Activated T-helper 1 cell treated with anti-CD3 and anti-CD28 coated beads, Interleukin-12 subunit alpha, Interleukin-12 subunit beta, Interleukin-2, Interleukin-4 antibody, amounts not matched to agents 30 ng/mL and 10 ng/mL and 1 ng/mL, durations not matched to agents 14 hours and 24 hours and 36 hours (primary cell): ENCODE measurements at regions not wholly inside any gene's neighbourhood (a gene's known extent, or its start where the extent isn't known, plus 50 kb on each side); places are given as distances from the start of the nearest gene placed in this dataset.

Experiments
- DNase-seq: peaks from one replicate; pipeline ENCODE4 v3.0.0; 2021; ENCODE audit warnings: low spot score
- H3K27ac Mint-ChIP-seq: one replicate; pipeline ENCODE4 v1.8.0; 2021; ENCODE audit warnings: mild to moderate bottlenecking, mixed read lengths
- H3K27me3 Mint-ChIP-seq: one replicate; pipeline ENCODE4 v1.8.0; 2022; ENCODE audit warnings: mild to moderate bottlenecking, moderate library complexity, mixed read lengths; ENCODE audit not compliant: insufficient read depth
- H3K36me3 Mint-ChIP-seq: one replicate; pipeline ENCODE4 v1.8.0; 2021; ENCODE audit warnings: low read depth, mixed read lengths
- H3K4me1 Mint-ChIP-seq: one replicate; pipeline ENCODE4 v1.8.0; 2021; ENCODE audit warnings: low read depth, mixed read lengths
- H3K4me3 Mint-ChIP-seq: one replicate; pipeline ENCODE4 v1.8.0; 2021; ENCODE audit warnings: mild to moderate bottlenecking, moderate library complexity, mixed read lengths
- H3K9me3 Mint-ChIP-seq: one replicate; pipeline ENCODE4 v1.8.0; 2021; ENCODE audit warnings: mixed read lengths
- intact Hi-C: fragments of 100-400 bp; cut with micrococcal nuclease; formaldehyde crosslinking; loops from one replicate; pipeline ENCODE4 v1.15.1; 2024

- no peaks in the 10 kb centered on the region for H3K36me3 Mint-ChIP-seq
- H3K27ac Mint-ChIP-seq = no peak overlapping the region
- H3K4me3 Mint-ChIP-seq = no peak overlapping the region
- peaks cover 2% of the 10 kb centered on the region for H3K27me3 Mint-ChIP-seq
- no peaks in the 10 kb centered on the region for H3K9me3 Mint-ChIP-seq
- DNase-seq = peak; percentile 57
- H3K4me1 Mint-ChIP-seq = peaks cover 14% of the 10 kb centered on the region
- intact Hi-C loops = loop anchor here (1.0 kb wide), 1 partner anchor 114 kb away; no protein-coding TSS in a partner anchor
Measured at GRCh38 chr2:60674524-60675165, 81.4 kb upstream of the PAPOLG start.

DNA sequence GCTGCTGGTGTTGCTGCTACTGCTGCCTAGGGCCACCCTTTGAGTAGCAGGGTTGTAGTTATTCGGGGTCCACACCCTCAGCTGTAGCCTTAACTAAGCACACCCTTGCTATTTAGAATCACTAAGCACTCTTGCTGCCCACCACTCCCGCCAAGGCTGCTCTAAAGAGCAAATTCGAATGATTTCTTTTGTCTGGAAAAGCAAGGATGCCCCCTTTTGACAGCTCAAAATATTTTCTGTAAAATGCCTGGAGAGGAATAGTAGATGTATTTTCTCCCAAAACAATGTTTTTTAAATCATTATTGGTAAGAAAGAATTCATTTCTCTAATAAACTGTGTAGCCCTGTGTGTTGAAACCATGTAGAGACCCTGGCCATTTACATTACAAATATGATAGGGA lies 80.8 kb upstream of the PAPOLG start:
- no peaks in the 10 kb centered on the region for H3K9me3 Mint-ChIP-seq
- H3K4me3 Mint-ChIP-seq = no peak overlapping the region
- no peak for DNase-seq
- no peak overlapping the region for H3K27ac Mint-ChIP-seq
- peaks cover 14% of the 10 kb centered on the region for H3K4me1 Mint-ChIP-seq
- intact Hi-C loops = no loop called here
- no peaks in the 10 kb centered on the region for H3K36me3 Mint-ChIP-seq
- peaks cover 6% of the 10 kb centered on the region for H3K27me3 Mint-ChIP-seq

- Mint-ChIP-seq H3K4me3 (no peak overlapping the region), H3K27me3 (peaks cover 6% of the 10 kb centered on the region), H3K4me1 (peaks cover 14% of the 10 kb centered on the region), H3K27ac (no peak overlapping the region), H3K36me3 (no peaks in the 10 kb centered on the region), H3K9me3 (no peaks in the 10 kb centered on the region)
- no peak for DNase-seq
- intact Hi-C loops = no loop called here
Measured at GRCh38 chr2:60676706-60677330, 79.2 kb upstream of the PAPOLG start.

- Mint-ChIP-seq H3K27me3 (peaks cover 6% of the 10 kb centered on the region), H3K27ac (no peak overlapping the region), H3K36me3 (no peaks in the 10 kb centered on the region), H3K4me3 (no peak overlapping the region), H3K9me3 (no peaks in the 10 kb centered on the region), H3K4me1 (peaks cover 14% of the 10 kb centered on the region)
- DNase-seq = no peak
- intact Hi-C loops = no loop called here
Measured at GRCh38 chr2:60677356-60677755, 78.7 kb upstream of the PAPOLG start.

DNA sequence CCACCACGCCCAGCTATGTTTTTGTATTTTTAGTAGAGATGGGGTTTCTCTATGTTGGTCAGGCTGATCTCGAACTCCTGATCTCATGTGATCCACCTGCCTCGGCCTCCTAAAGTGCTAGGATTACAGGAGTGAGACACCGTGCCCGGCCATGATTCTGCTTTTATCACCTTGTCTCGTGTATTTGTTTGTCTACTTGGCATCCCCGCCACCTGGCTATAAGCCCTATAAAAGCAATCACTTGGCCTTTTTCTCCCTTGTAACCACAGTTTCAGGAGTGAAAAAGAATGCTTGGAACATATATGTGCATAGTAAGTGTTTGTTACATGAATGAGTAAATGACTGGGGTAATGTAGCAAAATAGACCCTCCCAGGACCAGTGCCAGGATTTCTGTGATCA lies 77.5 kb upstream of the PAPOLG start:
- H3K9me3 Mint-ChIP-seq = no peaks in the 10 kb centered on the region
- no peak overlapping the region for H3K4me3 Mint-ChIP-seq
- intact Hi-C loops = no loop called here
- DNase-seq = no peak
- no peaks in the 10 kb centered on the region for H3K36me3 Mint-ChIP-seq
- H3K27ac Mint-ChIP-seq = no peak overlapping the region
- H3K27me3 Mint-ChIP-seq = peaks cover 6% of the 10 kb centered on the region
- peaks cover 14% of the 10 kb centered on the region for H3K4me1 Mint-ChIP-seq

- DNase-seq = no peak
- Mint-ChIP-seq H3K27me3 (peaks cover 6% of the 10 kb centered on the region), H3K9me3 (no peaks in the 10 kb centered on the region), H3K36me3 (no peaks in the 10 kb centered on the region), H3K27ac (no peak overlapping the region), H3K4me1 (peaks cover 14% of the 10 kb centered on the region), H3K4me3 (no peak overlapping the region)
- intact Hi-C loops = no loop called here
Measured at GRCh38 chr2:60679036-60679780, 76.9 kb upstream of the PAPOLG start.

DNA sequence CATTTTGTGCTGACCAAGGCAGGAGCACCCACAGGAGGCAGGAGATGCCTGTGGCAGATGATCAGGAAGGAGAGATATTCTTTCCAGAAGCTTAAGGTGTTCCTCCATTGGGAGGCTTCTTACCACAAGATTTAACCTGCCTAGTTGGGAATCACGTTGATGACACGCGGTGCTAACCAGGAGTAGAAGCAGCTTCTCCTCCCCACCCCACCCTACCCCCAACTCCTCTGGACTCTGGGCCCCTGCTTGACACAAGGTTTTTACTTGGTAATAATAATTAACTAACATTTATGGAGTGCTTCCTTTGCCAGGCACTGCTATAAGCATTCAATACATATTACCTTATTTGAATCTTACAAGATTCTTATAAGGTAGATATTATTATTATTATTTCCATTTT lies 62.5 kb upstream of the PAPOLG start:
- intact Hi-C loops = no loop called here
- DNase-seq = no peak
- H3K27me3 Mint-ChIP-seq = peaks cover 13% of the 10 kb centered on the region
- H3K9me3 Mint-ChIP-seq = no peaks in the 10 kb centered on the region
- H3K4me3 Mint-ChIP-seq = no peak overlapping the region
- H3K27ac Mint-ChIP-seq = no peak overlapping the region
- H3K36me3 Mint-ChIP-seq = no peaks in the 10 kb centered on the region
- H3K4me1 Mint-ChIP-seq = no peaks in the 10 kb centered on the region

DNA sequence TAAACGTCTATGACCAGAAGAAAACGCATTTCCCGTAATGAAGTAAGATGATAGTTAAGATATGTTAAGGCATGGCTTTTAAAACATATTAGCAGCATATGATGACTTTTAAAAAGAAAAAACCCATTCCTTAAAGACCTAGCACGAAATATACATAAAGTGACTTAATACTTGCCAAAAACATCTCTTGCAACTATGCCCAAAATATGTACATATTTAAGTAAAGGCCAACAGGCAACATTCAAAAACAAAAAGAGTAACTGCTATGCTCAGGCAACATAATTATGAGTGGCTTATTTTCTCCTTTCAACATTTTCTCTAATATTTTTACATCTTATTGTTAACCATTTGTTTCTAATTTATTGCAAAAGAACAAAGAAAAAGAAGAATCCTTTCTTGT lies 60.3 kb upstream of the PAPOLG start:
- Mint-ChIP-seq H3K27me3 (peaks cover 8% of the 10 kb centered on the region), H3K4me1 (no peaks in the 10 kb centered on the region), H3K27ac (no peak overlapping the region), H3K9me3 (no peaks in the 10 kb centered on the region), H3K36me3 (no peaks in the 10 kb centered on the region), H3K4me3 (no peak overlapping the region)
- intact Hi-C loops = no loop called here
- no peak for DNase-seq

GRCh38 chr2:60699617-60700016 lies 56.5 kb upstream of the PAPOLG start:
- no peaks in the 10 kb centered on the region for H3K4me1 Mint-ChIP-seq
- no peak overlapping the region for H3K4me3 Mint-ChIP-seq
- H3K36me3 Mint-ChIP-seq = no peaks in the 10 kb centered on the region
- H3K27ac Mint-ChIP-seq = no peak overlapping the region
- intact Hi-C loops = no loop called here
- no peak for DNase-seq
- H3K9me3 Mint-ChIP-seq = no peaks in the 10 kb centered on the region
- H3K27me3 Mint-ChIP-seq = peaks cover 7% of the 10 kb centered on the region

- Mint-ChIP-seq H3K4me1 (no peaks in the 10 kb centered on the region), H3K27ac (no peak overlapping the region), H3K27me3 (peaks cover 3% of the 10 kb centered on the region), H3K9me3 (no peaks in the 10 kb centered on the region), H3K36me3 (no peaks in the 10 kb centered on the region), H3K4me3 (no peak overlapping the region)
- DNase-seq = no peak
- intact Hi-C loops = no loop called here
Measured at GRCh38 chr2:60706021-60706420, 50.0 kb upstream of the PAPOLG start.
